GM23248 (cell line): ENCODE measurements at regions not wholly inside any gene's neighbourhood (a gene's known extent, or its start where the extent isn't known, plus 50 kb on each side); places are given as distances from the start of the nearest gene placed in this dataset.
A peak's percentile ranks its signal among the peaks of the same experiment; 100 is the strongest.

ENCODE experiments used
- DNase-seq: peaks from one replicate; pipeline ENCODE4 v3.0.0-alpha.2; 2015
- H2AFZ ChIP-seq: fragments of 200-600 bp; sonication (generic); 2 replicates; pipeline ENCODE4 v1.6.1; 2016; ENCODE audit warnings: antibody characterized with exemption
- H3F3A ChIP-seq: fragments of 200-600 bp; sonication (generic); 2 replicates; pipeline ENCODE4 v1.6.1; 2016; ENCODE audit warnings: mild to moderate bottlenecking, antibody characterized with exemption, mixed run types; ENCODE audit not compliant: insufficient read depth
- H3K27ac ChIP-seq: fragments of 200-600 bp; sonication (generic); 2 replicates; pipeline ENCODE4 v1.5.1; 2016; ENCODE audit warnings: mild to moderate bottlenecking
- H3K27me3 ChIP-seq: fragments of 200-600 bp; sonication (generic); replicated peaks from 2 replicates; pipeline ENCODE4 v1.6.1; 2016; ENCODE audit warnings: mild to moderate bottlenecking; ENCODE audit not compliant: insufficient read depth
- H3K36me3 ChIP-seq: fragments of 200-600 bp; sonication (generic); 2 replicates; pipeline ENCODE4 v1.6.1; 2016; ENCODE audit warnings: low read depth, mild to moderate bottlenecking
- H3K4me1 ChIP-seq: fragments of 200-600 bp; sonication (generic); 2 replicates; pipeline ENCODE4 v1.6.1; 2016; ENCODE audit warnings: mild to moderate bottlenecking; ENCODE audit not compliant: insufficient read depth
- H3K4me2 ChIP-seq: fragments of 200-600 bp; sonication (generic); one replicate; pipeline ENCODE4 v1.6.1; 2016; ENCODE audit warnings: mild to moderate bottlenecking; ENCODE audit not compliant: unreplicated experiment
- H3K4me3 ChIP-seq: fragments of 200-600 bp; sonication (generic); 2 replicates; pipeline ENCODE4 v1.5.1; 2016; ENCODE audit warnings: mild to moderate bottlenecking
- H3K79me2 ChIP-seq: fragments of 200-600 bp; sonication (generic); 2 replicates; pipeline ENCODE4 v1.6.1; 2016; ENCODE audit warnings: mild to moderate bottlenecking; ENCODE audit not compliant: insufficient read depth
- H3K9ac ChIP-seq: fragments of 200-600 bp; sonication (generic); 2 replicates; pipeline ENCODE4 v1.6.1; 2016; ENCODE audit warnings: mild to moderate bottlenecking
- H3K9me2 ChIP-seq: fragments of 200-600 bp; sonication (generic); 2 replicates; pipeline ENCODE4 v1.6.1; 2016; ENCODE audit warnings: mixed run types, mild to moderate bottlenecking, moderate library complexity; ENCODE audit not compliant: insufficient read depth
- H3K9me3 ChIP-seq: fragments of 200-600 bp; sonication (generic); one replicate; pipeline ENCODE4 v1.6.1; 2017; ENCODE audit warnings: low read depth
- H4K20me1 ChIP-seq: fragments of 200-600 bp; sonication (generic); 2 replicates; pipeline ENCODE4 v1.6.0; 2016; ENCODE audit not compliant: insufficient read depth
- EZH2 ChIP-seq: fragments of 200-600 bp; sonication (generic); IDR thresholded peaks from 2 replicates; pipeline ENCODE4 v1.6.1; 2018; ENCODE audit warnings: antibody characterized with exemption, mild to moderate bottlenecking; ENCODE audit not compliant: insufficient read depth, poor library complexity, severe bottlenecking
- EZH2phosphoT487 ChIP-seq: fragments of 200-600 bp; sonication (generic); IDR thresholded peaks from 2 replicates; pipeline ENCODE4 v1.6.1; 2018; ENCODE audit warnings: antibody characterized with exemption, moderate library complexity, mild to moderate bottlenecking, low read depth; ENCODE audit not compliant: insufficient read depth
- WGBS, 2 experiments: methylation state at CpG; one replicate each; pipeline ENCODE4 v1.1.6; 2015 to 2017; ENCODE audit warnings: low lambda C conversion rate in 2 of 2, low coverage in 1 of 2; ENCODE audit errors: missing lambda C conversion rate in 2 of 2; 5-methylcytosine and 5-hydroxymethylcytosine counted together
- in situ Hi-C: fragments of 300-500 bp; cut with MboI; formaldehyde crosslinking; loops from 2 replicates; pipeline ENCODE4 v1.15.0; 2020

- peak; percentile 9 for DNase-seq
- Histone ChIP-seq H3K9me2 (no peaks in the 10 kb centered on the region), H3K36me3 (no peaks in the 10 kb centered on the region), H3K9me3 (no peaks in the 10 kb centered on the region), H3F3A (peaks cover 33% of the 10 kb centered on the region), H3K27me3 (peaks cover 7% of the 10 kb centered on the region; the same call in 1 of the 2 replicates), H4K20me1 (no peaks in the 10 kb centered on the region), H3K27ac (no peak overlapping the region), H3K4me2 (peak overlapping the region; percentile 71), H3K4me3 (no peak overlapping the region), H3K79me2 (no peaks in the 10 kb centered on the region), H2AFZ (no peak overlapping the region), H3K9ac (no peak overlapping the region), H3K4me1 (peaks cover 37% of the 10 kb centered on the region)
- in situ Hi-C loops = no loop called here
- no peak for TF ChIP-seq EZH2phosphoT487
- no peak for TF ChIP-seq EZH2
- 93 to 100% methylated on average over 1 of the region's 1 CpG for WGBS, 2 experiments
Observed at GRCh38 chr20:12928358-12928754, 80.4 kb upstream of the SPTLC3 start.

GRCh38 chr20:12928755-12929401 lies 79.9 kb upstream of the SPTLC3 start:
- no peak overlapping the region for H3K4me3 ChIP-seq
- peaks cover 33% of the 10 kb centered on the region for H3F3A ChIP-seq
- 33 to 34% methylated on average over 4 of the region's 4 CpGs for whole genome bisulfite sequencing, 2 experiments
- H2AFZ ChIP-seq = no peak overlapping the region
- H4K20me1 ChIP-seq = no peaks in the 10 kb centered on the region
- H3K36me3 ChIP-seq = no peaks in the 10 kb centered on the region
- H3K9me2 ChIP-seq = no peaks in the 10 kb centered on the region
- no peaks in the 10 kb centered on the region for H3K9me3 ChIP-seq
- TF ChIP-seq EZH2phosphoT487 = peak; percentile 99
- no peak for TF ChIP-seq EZH2
- H3K4me1 ChIP-seq = peaks cover 37% of the 10 kb centered on the region
- peak overlapping the region; percentile 21; the same call in 1 of the 2 replicates for H3K27ac ChIP-seq
- no peaks in the 10 kb centered on the region for H3K79me2 ChIP-seq
- in situ Hi-C loops = no loop called here
- H3K27me3 ChIP-seq = peaks cover 2% of the 10 kb centered on the region; the same call in 1 of the 2 replicates
- H3K4me2 ChIP-seq = peak overlapping the region; percentile 71
- peak; percentile 84 for DNase-seq
- no peak overlapping the region for H3K9ac ChIP-seq

- in situ Hi-C loops = no loop called here
- Histone ChIP-seq H3K27ac (no peak overlapping the region), H3K79me2 (no peaks in the 10 kb centered on the region), H3K27me3 (peaks cover 3% of the 10 kb centered on the region), H4K20me1 (no peaks in the 10 kb centered on the region), H3K9me3 (no peaks in the 10 kb centered on the region), H3K4me2 (no peak overlapping the region), H3K4me1 (no peaks in the 10 kb centered on the region), H3K4me3 (no peak overlapping the region), H2AFZ (no peak overlapping the region), H3F3A (no peaks in the 10 kb centered on the region), H3K36me3 (no peaks in the 10 kb centered on the region), H3K9me2 (no peaks in the 10 kb centered on the region), H3K9ac (no peak overlapping the region)
- WGBS, 2 experiments = 37 to 38% methylated on average over 5 of the region's 5 CpGs
- DNase-seq = no peak
- no peak for TF ChIP-seq EZH2
- no peak for TF ChIP-seq EZH2phosphoT487
Observed at GRCh38 chr20:12936020-12936419, 72.8 kb upstream of the SPTLC3 start.

- no peak overlapping the region for H3K4me2 ChIP-seq
- TF ChIP-seq EZH2 = no peak
- no peak for TF ChIP-seq EZH2phosphoT487
- H3K9ac ChIP-seq = no peak overlapping the region
- H3F3A ChIP-seq = no peaks in the 10 kb centered on the region
- H3K9me2 ChIP-seq = no peaks in the 10 kb centered on the region
- no peak overlapping the region for H2AFZ ChIP-seq
- H3K79me2 ChIP-seq = no peaks in the 10 kb centered on the region
- in situ Hi-C loops = no loop called here
- peaks cover 3% of the 10 kb centered on the region for H3K27me3 ChIP-seq
- no peaks in the 10 kb centered on the region for H4K20me1 ChIP-seq
- no peaks in the 10 kb centered on the region for H3K36me3 ChIP-seq
- H3K4me3 ChIP-seq = no peak overlapping the region
- no peaks in the 10 kb centered on the region for H3K9me3 ChIP-seq
- 73 to 76% methylated on average over 6 of the region's 6 CpGs for WGBS, 2 experiments
- H3K27ac ChIP-seq = no peak overlapping the region
- no peaks in the 10 kb centered on the region for H3K4me1 ChIP-seq
- DNase-seq = no peak
Observed at GRCh38 chr20:12936524-12936923, 72.2 kb upstream of the SPTLC3 start.

- H3K4me1 ChIP-seq = no peaks in the 10 kb centered on the region
- H3K4me2 ChIP-seq = no peak overlapping the region
- no peaks in the 10 kb centered on the region for H3F3A ChIP-seq
- no peak overlapping the region for H3K9ac ChIP-seq
- DNase-seq = no peak
- no peak overlapping the region for H2AFZ ChIP-seq
- no peaks in the 10 kb centered on the region for H3K79me2 ChIP-seq
- no peak overlapping the region for H3K4me3 ChIP-seq
- H3K27ac ChIP-seq = no peak overlapping the region
- H3K9me2 ChIP-seq = no peaks in the 10 kb centered on the region; the same call in 1 of the 2 replicates
- WGBS, 2 experiments = 89 to 93% methylated on average over 1 of the region's 1 CpG
- H3K36me3 ChIP-seq = no peaks in the 10 kb centered on the region
- no peaks in the 10 kb centered on the region for H3K9me3 ChIP-seq
- peaks cover 21% of the 10 kb centered on the region for H3K27me3 ChIP-seq
- H4K20me1 ChIP-seq = no peaks in the 10 kb centered on the region
- TF ChIP-seq EZH2phosphoT487 (no peak), EZH2 (no peak)
- in situ Hi-C loops = no loop called here
Observed at GRCh38 chr20:12941025-12941424, 67.7 kb upstream of the SPTLC3 start.
